Neural progenitor cell (in vitro differentiated cells): ENCODE measurements at regions not wholly inside any gene's neighbourhood (a gene's known extent, or its start where the extent isn't known, plus 50 kb on each side); places are given as distances from the start of the nearest gene placed in this dataset.

Experiments used
- CTCF ChIP-seq: fragments of 200-600 bp; sonication (generic); IDR thresholded peaks from 2 replicates; pipeline ENCODE4 v1.5.1; 2017; ENCODE audit warnings: antibody characterized with exemption, mild to moderate bottlenecking
- EZH2phosphoT487 ChIP-seq: fragments of 200-600 bp; sonication (generic); IDR thresholded peaks from 2 replicates; pipeline ENCODE4 v1.6.1; 2017; ENCODE audit warnings: antibody characterized with exemption

GRCh38 chr5:174827558-174827957 lies 103.2 kb downstream of the MSX2 start:
- TF ChIP-seq CTCF (no peak), EZH2phosphoT487 (no peak)
